ENCODE measurements at regions not wholly inside any gene's neighbourhood (a gene's known extent, or its start where the extent isn't known, plus 50 kb on each side); places are given as distances from the start of the nearest gene placed in this dataset.
"Not testable (repeated sequence)": the region's sequence is repeated elsewhere in the genome, so short reads cannot be mapped to it uniquely, and the experiment has no call there.

GRCh38 chr15:19974998-19975397, 566.6 kb downstream of the GOLGA6L6 start:
- DNase-seq = no peak

GRCh38 chr15:19973718-19974117, 567.9 kb downstream of the GOLGA6L6 start:
- DNase-seq = peak; percentile 4

GRCh38 chr15:19972582-19972981, 569.0 kb downstream of the GOLGA6L6 start:
- not testable (repeated sequence) for DNase-seq

GRCh38 chr15:19965574-19965973, 576.0 kb downstream of the GOLGA6L6 start:
- not testable (repeated sequence) for DNase-seq

- not testable (repeated sequence) for DNase-seq
Measured at GRCh38 chr15:19964480-19964879, 577.1 kb downstream of the GOLGA6L6 start.

- DNase-seq = no peak
Measured at GRCh38 chr15:19956124-19956796, 585.3 kb downstream of the GOLGA6L6 start.

GRCh38 chr15:19944261-19944888, 597.2 kb downstream of the GOLGA6L6 start:
- DNase-seq = no peak

- DNase-seq = no peak
Measured at GRCh38 chr15:19943515-19943914, 598.1 kb downstream of the GOLGA6L6 start.

GRCh38 chr15:19903281-19903680, 638.3 kb downstream of the GOLGA6L6 start:
- not testable (repeated sequence) for DNase-seq

GRCh38 chr15:19902388-19902787, 639.2 kb downstream of the GOLGA6L6 start:
- not testable (repeated sequence) for DNase-seq

GRCh38 chr15:19901414-19901813, 640.2 kb downstream of the GOLGA6L6 start:
- DNase-seq = not testable (repeated sequence)

- no peak for DNase-seq
Measured at GRCh38 chr15:19899021-19899824, 642.4 kb downstream of the GOLGA6L6 start.

GRCh38 chr15:19888811-19889210, 652.8 kb downstream of the GOLGA6L6 start:
- peak; percentile 5 for DNase-seq

- DNase-seq = not testable (repeated sequence)
Measured at GRCh38 chr15:19844061-19844460, 697.5 kb downstream of the GOLGA6L6 start.

Measured in NCI-H82 (cell line).